Epithelial cell of prostate (primary cell): ENCODE measurements at regions not wholly inside any gene's neighbourhood (a gene's known extent, or its start where the extent isn't known, plus 50 kb on each side); places are given as distances from the start of the nearest gene placed in this dataset.
A peak's percentile ranks its signal among the peaks of the same experiment; 100 is the strongest.
"Not testable (repeated sequence)": the region's sequence is repeated elsewhere in the genome, so short reads cannot be mapped to it uniquely, and the experiment has no call there.

Experiments
- DNase-seq: peaks from one replicate; pipeline ENCODE4 v3.0.0-alpha.2; 2011; ENCODE audit warnings: low read depth, low spot score
- H3K27ac ChIP-seq: fragments of 450-650 bp; 2 replicates; pipeline ENCODE4 v1.5.1; 2017; ENCODE audit warnings: mild to moderate bottlenecking

DNA sequence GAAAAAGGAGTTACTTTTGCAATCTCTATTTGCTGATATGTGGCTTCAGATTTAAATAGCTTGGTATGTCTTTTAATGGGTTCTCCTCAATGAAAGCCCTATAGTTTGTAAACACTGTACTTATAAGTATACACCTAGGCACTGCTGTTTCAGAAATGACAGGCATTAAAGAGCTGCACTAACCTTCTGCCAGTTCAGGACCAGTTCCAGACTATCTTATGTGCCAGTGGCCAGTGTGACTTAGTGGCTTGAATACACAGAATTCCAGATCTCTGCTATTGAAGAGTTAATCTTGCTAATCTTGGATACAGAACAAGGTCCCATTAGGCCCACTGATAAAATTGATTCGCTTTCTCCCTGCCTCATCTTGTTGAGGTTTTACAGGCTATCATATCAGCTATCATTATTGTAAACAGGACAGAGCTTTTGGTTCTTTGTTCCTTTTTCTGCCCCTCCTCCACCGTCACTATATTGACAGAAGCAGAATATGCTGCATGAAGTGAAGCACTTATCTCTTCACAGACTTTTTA lies 337.5 kb downstream of the LRRIQ3 start:
- no peak overlapping the region for H3K27ac ChIP-seq
- DNase-seq: no peak

DNA sequence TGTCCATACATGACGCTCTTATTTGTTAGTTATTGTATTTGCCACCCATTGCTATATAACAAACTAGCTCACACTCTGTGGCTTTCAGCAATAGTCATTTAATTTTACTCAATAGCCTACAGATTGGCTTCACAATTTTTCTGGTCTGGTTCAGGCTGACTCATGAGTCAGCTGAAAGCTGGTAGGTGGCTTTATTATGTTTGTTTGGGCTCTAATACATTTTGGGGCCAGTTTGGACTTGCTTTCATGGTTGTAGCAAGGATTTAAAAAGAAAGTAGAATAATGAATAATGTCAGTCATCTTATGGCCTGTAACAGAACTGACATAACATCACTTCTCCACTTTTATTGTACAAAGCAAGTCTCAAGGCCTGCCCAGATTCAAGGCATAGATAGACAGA lies 338.7 kb downstream of the LRRIQ3 start:
- peak; percentile 69 for DNase-seq
- no peak overlapping the region for H3K27ac ChIP-seq

DNA sequence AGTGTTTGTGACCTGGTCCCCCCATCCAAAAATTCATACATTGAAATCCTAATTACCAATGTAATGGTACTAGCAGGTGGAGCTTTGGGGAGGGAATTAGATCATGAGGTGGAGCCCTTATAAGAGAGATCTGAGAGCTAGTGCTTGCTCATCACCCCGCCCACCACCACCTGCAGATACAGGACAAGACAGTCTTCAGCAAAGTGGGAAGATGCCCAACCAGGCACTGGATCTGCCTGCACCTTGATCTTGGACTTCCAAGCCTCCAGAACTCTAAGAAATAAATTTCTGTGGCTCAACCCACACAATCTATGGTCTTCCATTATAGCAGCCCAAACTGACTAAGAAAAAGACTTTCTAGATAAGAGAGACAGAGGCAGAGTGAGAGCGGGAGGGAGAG lies 343.4 kb downstream of the LRRIQ3 start:
- H3K27ac ChIP-seq: no peak overlapping the region
- DNase-seq: no peak

DNA sequence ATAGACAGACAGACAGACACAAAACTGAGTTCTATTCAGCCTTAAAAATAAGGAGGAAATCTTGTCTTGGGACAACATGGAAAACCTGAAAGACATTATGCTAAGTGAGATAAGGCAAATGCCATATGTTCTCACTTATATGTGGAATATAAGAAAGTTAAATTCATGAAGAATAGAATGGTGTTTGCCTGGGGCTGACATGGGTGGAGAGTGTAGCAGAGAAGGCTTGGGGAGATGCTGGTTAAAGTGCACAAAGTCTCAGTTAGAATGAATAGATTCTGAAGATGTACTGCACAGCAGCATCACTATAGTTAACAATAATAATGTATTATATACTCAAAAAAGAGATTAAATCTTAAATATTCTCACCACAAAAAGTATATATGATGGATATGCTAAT lies 355.5 kb downstream of the LRRIQ3 start:
- H3K27ac ChIP-seq: no peak overlapping the region
- no peak for DNase-seq

DNA sequence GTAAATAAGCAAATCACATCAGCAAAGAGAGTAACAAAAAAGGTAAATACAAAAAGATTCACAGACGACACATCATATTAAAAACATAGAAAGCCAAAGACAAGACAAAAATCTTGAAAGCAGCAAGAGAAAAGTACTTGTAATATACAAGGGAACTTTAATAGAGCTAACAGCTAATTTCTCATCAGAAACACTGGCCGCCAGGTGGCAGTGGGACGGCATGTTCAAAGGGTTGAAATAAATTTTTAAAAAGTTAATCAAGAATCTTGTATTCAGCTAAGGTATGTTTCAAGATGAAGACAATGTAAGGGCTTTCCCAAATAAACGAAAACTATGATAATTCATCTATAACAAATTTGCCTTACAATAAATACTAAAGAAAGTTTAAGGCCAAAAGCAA lies 358.1 kb downstream of the LRRIQ3 start:
- DNase-seq: no peak
- no peak overlapping the region for H3K27ac ChIP-seq

DNA sequence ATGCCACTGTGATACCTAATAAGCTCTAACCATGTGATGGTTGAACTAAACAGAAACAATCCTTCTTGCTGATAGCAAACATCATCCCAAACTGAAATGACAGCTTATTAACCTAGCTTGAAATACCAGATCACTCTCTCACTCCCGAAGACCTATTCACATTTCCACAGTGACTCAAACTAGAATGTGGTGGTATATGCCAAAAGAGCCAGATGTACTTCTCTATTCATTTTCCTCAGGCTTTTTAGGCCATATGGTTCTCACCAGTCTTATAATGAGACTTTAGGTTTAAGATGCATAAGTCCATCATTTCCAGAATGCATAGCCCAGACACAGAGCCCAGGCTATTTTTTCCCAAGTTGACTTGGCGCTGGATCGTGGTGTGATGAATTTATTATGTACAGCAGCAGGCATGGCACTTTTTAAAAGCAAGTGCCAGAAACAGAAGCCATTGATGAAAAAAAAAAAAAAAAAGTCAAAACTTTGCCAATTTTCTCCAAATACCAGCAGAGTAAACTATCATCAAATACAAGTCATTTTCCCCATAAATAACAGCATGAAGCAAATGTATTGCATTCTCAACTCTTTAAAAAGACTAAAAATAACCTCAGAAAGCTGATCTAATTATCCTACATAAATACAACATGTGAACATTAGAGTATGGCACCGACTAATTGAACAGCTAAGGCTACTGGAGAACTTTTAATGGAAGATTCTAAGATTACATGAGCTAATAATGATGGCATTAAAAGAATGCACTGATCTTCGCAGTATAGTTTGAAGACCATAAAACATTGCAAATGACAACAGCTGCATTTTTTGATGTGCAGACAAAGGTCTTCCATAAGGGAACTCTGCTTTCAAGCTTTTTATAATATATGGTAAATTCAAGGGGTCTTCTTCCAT lies 365.4 kb downstream of the LRRIQ3 start:
- H3K27ac ChIP-seq: no peak overlapping the region
- DNase-seq: no peak

DNA sequence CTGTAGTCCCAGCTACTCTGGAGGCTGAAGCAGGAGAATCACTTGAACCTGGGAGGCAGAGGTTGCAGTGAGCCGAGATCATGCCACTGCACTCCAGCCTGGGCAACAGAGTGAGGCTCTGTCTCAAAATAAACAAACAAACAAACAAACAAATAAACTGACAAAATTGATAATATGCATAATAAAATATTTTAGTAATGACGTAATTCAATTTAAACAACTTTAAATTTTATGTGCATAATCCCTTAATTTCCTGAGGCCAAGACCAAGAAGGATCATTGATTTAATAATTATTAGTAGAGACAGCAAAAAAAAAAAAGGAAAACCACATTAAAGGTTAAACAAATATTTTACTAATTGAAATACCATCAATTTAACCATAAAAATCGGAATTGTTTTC lies 370.7 kb downstream of the LRRIQ3 start:
- DNase-seq, H3K27ac ChIP-seq: not testable (repeated sequence)

DNA sequence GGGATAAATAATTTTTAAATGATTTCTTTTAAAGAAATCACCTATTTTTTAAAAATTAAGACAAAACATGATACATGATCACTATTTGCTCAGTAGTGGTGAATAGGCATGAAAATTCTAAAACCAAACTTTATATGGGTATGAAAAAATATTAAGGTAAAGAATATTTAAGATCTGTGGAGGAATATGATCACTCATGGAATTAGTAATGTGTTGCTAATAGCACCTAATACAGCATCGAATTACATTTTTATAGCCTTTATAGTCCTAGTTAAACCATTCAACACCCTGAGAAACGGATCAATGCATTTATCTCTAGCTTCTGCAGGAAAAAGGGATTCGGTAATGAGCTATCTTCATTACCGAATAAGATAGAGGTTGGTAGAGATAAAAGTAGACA lies 373.9 kb downstream of the LRRIQ3 start:
- no peak overlapping the region for H3K27ac ChIP-seq
- DNase-seq: no peak

DNA sequence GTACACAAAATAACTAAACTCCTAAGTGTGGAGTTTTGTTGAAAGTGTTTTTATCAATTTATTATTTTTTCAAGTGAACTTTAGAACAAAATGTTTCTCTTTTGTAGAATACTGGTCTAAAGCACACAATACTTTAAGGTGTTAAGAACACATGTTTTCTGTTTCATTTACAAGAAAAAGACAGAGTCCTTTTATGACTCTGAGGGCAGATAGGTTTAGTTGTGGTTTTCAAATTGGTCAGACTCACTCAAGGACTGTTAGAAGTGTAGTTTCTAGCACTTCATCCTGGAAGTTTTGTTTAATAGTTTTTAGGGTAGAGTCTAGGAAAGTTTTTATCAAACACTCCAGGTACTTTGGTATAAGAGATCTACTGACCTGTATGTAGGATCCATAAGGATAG lies 376.5 kb downstream of the LRRIQ3 start:
- DNase-seq: no peak
- no peak overlapping the region for H3K27ac ChIP-seq

DNA sequence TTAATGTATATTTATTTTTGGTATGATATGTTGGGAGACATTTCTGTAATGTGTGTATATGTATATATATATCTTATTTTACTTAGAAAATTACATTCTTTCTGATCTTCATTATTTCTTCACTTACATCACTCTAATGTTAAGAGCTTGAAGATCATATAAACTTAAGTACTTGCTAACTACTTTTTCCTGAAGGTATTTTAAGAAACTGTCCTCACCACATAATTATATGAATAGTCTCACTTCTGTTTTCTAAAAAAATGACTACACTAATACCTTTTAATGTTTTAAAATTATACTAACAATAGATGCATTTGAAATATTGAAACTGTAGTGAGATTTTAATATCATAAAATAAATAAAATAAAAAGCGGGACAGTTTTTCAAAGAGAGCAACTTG lies 377.1 kb downstream of the LRRIQ3 start:
- no peak overlapping the region for H3K27ac ChIP-seq
- DNase-seq: no peak

DNA sequence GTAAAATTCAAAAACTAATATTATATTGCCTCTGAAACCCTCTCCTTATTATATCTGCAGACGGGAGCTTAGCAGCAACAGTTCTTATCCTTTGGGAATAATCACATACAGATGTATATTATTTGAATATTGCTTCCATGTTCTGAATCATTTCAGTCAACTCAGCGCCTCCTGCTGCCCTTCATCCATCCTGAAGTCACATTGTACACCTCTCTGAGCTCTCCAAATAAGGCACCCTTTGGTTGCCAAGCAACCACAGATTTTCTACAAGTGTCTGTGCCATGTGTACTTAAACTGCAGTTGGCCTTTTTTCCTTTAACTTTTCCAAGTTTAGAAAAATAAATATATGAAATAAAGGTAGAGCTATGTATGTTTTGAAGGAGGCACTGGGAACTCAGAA lies 384.3 kb downstream of the LRRIQ3 start:
- no peak for DNase-seq

DNA sequence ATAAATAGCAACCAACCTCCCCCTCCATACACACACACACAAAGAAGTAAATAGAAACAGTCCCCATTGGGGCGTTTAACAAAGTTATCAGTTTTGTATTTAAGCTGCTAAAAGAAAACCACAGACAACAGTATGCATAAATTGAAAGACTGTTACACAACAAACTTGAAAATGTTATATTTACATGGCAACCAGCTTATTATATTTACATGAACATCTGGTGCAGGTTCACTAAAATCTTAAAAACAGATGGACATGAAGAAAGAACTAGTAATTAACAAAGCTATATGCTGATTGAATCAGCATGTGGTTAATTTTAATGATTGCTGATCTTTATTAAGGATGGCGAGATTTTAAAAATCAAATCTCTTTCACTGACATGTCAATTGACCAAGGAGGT lies 384.7 kb downstream of the LRRIQ3 start:
- DNase-seq: no peak

More for the DNA sequence above, 384.3 kb downstream of the LRRIQ3 start:
- H3K27ac ChIP-seq: no peak overlapping the region

DNA sequence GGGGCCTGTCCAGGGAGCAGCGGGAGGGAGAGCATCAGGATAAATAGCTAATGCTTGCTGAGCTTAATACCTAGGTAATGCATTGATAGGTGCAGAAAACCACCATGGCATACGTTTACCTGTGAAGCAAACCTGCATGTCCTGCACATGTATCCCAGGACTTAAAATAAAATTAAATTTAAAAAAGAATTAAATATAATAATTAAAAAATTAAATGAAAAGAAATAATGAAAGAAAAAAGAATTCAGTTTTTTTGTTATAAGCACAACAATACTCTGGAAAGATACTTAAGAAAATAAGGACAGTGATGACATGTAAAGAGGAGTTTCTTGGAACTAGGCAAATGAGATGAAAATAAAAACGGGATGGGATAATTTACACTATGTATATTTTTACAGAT lies 386.2 kb downstream of the LRRIQ3 start:
- DNase-seq: no peak
- H3K27ac ChIP-seq: no peak overlapping the region

More for the DNA sequence above, 384.7 kb downstream of the LRRIQ3 start:
- H3K27ac ChIP-seq: no peak overlapping the region

DNA sequence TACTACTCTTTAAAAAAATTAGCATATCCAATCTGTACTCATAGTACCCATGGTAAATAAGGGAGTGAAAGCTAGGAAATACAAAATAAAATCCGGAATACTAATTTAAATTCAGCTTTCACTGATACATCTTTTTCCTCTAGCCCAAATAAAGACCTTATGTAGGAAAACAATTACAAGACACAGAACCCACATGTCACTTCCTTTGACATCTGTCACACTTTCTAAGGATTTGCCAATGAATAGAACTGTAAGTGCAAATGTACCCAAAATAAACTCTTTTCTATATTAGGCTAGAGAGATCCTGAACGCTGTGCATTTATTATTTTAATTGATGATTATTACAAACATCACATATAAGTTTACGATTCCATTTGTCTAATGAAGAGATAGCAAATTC lies 393.0 kb downstream of the LRRIQ3 start:
- DNase-seq: no peak
- no peak overlapping the region for H3K27ac ChIP-seq

DNA sequence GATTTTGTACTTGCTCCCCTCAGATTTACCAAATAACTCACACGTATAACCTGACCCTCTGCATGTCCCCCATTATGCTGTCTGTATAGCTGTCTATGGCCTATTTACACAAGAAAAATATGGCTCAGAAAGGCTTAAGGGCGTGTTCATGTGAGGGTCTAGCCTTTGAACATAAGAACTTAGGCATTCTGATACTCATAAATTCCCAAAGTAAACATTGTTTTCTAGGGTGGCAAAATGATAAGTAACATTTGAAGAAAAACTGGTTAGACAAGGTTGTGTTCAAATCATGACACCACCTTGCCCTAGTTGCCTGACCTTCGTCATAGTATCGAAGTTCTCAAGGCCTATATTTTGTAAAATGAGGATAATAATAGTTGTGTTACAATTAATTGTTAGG lies 394.6 kb downstream of the LRRIQ3 start:
- no peak for DNase-seq
- H3K27ac ChIP-seq: no peak overlapping the region

DNA sequence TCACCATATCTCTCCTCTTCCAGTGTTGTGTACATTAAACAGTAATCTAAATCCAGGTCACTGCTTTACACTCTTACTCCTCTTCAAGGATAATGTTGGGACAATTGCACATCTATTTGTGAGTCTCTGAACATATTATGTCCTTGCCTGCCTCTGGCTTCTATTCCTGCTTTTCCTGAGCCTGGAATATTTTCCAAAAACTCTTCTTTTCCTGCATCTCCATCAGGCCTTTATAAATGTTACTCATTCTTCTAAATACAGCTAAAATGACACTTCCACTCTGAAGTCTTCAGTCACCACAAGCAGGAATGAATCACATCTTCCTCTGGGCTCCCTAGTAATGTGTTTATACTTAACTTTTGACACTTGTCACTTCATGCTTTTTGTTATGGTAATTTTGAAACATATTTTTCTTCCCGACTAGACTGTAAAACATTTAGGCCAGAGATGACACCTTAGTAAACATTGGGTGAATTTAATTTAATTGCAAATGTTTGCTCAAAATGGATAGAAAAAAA lies 396.0 kb downstream of the LRRIQ3 start:
- H3K27ac ChIP-seq: no peak overlapping the region
- no peak for DNase-seq

DNA sequence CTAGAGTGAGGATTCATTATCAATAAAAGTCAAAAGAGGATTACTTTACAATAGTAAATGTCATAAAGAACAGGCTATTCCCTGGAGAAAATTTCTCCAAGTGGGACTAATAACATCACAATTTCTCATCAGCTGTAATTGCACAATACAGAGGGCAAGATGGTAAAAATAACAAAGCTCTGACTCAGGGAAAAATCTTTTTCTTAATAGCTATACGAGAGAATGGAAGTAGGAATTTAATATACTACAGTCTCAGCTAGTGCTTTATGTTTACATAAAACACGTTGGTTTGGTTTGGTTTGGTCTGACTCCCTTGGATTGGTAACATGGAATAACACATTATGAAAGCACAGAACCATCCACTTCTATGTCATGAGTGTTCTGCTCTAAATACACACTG lies 397.6 kb downstream of the LRRIQ3 start:
- H3K27ac ChIP-seq: no peak overlapping the region
- DNase-seq: peak; percentile 45

DNA sequence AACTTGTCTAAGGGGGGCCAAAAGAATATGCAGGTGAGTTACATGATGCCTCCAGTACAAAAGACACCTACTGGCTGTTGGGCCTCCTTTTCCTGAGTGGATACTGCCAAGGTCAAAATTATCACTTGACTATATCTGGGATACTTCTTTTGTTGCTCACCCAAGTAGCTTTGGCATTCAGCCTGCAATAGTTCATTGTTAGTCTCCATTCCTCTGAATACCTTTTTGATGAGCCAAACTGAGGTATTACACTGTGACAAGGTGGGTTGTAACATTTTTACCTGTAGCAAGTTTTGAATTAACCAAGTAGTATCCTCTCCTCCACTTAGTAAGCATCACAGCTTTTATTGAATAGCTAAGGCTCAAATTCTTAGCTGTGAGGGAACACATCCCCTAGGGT lies 408.0 kb downstream of the LRRIQ3 start:
- DNase-seq: no peak
- H3K27ac ChIP-seq: no peak overlapping the region

DNA sequence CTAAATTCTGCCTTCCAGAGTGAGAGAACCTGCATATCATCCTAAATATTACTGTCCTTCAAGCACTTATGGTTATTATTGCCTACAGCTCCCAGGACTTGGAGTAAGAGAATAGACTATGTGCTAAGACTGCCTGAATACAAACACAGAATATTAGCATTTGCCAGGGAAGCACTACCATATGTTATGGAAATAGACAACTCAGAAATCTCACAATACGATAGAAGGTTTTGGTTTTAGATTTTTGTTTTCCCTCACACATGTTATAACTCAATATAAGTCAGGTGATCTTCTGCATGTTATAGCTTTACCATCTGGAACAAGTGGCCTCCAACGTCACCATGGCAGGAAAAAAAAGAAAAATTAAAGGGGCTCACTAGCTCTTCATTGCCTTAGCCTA lies 413.9 kb downstream of the LRRIQ3 start:
- no peak overlapping the region for H3K27ac ChIP-seq
- no peak for DNase-seq

DNA sequence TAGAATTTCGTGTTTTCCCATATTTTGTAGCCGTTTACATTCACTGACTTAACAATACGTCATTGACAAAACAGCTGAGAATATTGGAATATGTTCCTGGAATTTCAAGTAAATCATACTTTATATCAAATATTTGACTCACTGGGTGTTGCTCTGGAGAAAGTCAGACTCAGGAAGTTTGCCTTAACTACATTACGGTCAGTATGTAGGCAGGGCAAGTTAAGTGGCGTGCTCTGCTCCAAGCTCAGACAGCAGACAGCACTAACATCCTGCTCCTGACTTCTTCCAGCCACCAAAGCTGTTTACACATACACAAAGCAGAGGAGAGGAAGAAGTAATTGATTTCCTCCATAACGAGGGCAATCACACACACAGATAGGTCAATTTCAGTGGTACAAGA lies 414.6 kb downstream of the LRRIQ3 start:
- DNase-seq: no peak

DNA sequence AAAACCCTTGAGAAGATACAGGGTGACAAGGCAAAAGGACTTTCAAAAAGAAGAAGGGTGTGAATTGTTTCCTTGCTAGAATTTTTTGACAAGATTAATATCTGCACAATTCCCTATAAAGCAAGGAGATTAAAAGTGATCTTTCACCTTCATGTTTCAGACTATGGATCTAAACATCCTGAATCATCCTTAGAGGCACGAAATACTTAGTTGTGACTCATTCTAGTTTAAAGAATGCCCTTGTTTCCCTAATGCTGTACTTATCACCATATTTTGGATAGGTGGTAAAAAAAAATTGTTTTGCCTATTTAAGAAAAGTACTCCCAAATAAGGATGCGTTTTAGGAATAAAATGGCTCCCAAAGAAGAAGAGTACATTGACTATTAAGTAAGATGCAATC lies 415.1 kb downstream of the LRRIQ3 start:
- DNase-seq: no peak

More for the DNA sequence above, 414.6 kb downstream of the LRRIQ3 start:
- no peak overlapping the region for H3K27ac ChIP-seq

DNA sequence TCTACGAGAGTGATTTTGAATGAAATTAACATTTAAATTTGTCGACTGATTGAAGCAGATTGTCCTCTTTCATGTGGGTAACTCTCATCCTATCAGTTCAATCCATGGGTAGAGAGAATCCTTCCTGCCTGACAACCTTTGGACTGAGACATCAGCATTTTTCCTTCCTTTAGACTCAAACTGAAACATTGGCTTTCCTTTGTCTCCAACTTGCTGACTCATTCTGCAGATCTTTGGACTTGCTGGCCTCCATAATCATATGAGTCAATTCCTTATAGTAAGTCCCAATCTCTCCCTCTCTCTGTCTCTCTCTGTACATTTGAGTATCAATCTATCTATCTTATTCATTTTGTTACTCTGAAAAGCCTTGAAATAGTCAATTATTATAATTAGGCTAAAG lies 416.7 kb downstream of the LRRIQ3 start:
- no peak for DNase-seq
- no peak overlapping the region for H3K27ac ChIP-seq

More for the DNA sequence above, 415.1 kb downstream of the LRRIQ3 start:
- H3K27ac ChIP-seq: no peak overlapping the region
